Fibroblast of lung (primary cell): ENCODE measurements at regions not wholly inside any gene's neighbourhood (a gene's known extent, or its start where the extent isn't known, plus 50 kb on each side); places are given as distances from the start of the nearest gene placed in this dataset.

Experiments used
- CTCF ChIP-seq, 2 donors: IDR thresholded peaks in 1 of 2; conservative IDR thresholded peaks in 1 of 2; 1 replicate in 1 of 2; 2 replicates in 1 of 2; pipeline ENCODE4 v1.5.1; 2011 to 2012; ENCODE audit warnings: low read length in 2 of 2, control low read depth in 1 of 2, inconsistent platforms in 1 of 2, low read depth in 1 of 2, mild to moderate bottlenecking in 1 of 2
- EZH2 ChIP-seq: IDR thresholded peaks from 2 replicates; pipeline ENCODE4 v1.5.1; 2012; ENCODE audit warnings: low read length, control low read depth, mild to moderate bottlenecking; ENCODE audit errors: missing control alignments

- TF ChIP-seq CTCF (conservative IDR thresholded peaks at IDR 0.05 in 1 of 2, IDR thresholded peaks at IDR 0.05 in 1 of 2; ENCODE audit: low read depth in 1 of 2, low read length in 2 of 2) = no peak
- no peak for TF ChIP-seq EZH2
Observed at GRCh38 chr17:45573924-45574770, 83.6 kb upstream of the PLEKHM1 start.
